RWPE2 (cell line): ENCODE measurements at regions not wholly inside any gene's neighbourhood (a gene's known extent, or its start where the extent isn't known, plus 50 kb on each side); places are given as distances from the start of the nearest gene placed in this dataset.

Experiments
- ATAC-seq: fragments of 200-7000 bp; cut with Tn5 transposase; 3 replicates; pipeline ENCODE4 v1.9.1; 2021; ENCODE audit warnings: low read depth
- DNase-seq: peaks from one replicate; pipeline ENCODE4 v3.0.0-alpha.2; 2020; ENCODE audit warnings: low spot score
- H3K27ac ChIP-seq: fragments of 450-650 bp; 2 replicates; pipeline ENCODE4 v1.5.1; 2017; ENCODE audit warnings: mild to moderate bottlenecking; ENCODE audit not compliant: poor library complexity, severe bottlenecking
- H3K27me3 ChIP-seq: fragments of 250-450 bp; sonication (Bioruptor Pico); 2 replicates; pipeline ENCODE4 v1.5.1; 2021; ENCODE audit warnings: mild to moderate bottlenecking, moderate library complexity; ENCODE audit not compliant: insufficient read depth, poor library complexity, severe bottlenecking
- H3K36me3 ChIP-seq: fragments of 250-450 bp; sonication (Bioruptor Pico); 2 replicates; pipeline ENCODE4 v1.5.1; 2020; ENCODE audit warnings: low read depth, mild to moderate bottlenecking, moderate library complexity
- H3K4me1 ChIP-seq: fragments of 250-450 bp; sonication (Bioruptor Pico); 2 replicates; pipeline ENCODE4 v1.5.1; 2021; ENCODE audit warnings: mild to moderate bottlenecking, moderate library complexity; ENCODE audit not compliant: insufficient read depth, poor library complexity, severe bottlenecking
- H3K4me3 ChIP-seq: fragments of 250-450 bp; sonication (Bioruptor Pico); 2 replicates; pipeline ENCODE4 v1.5.1; 2021; ENCODE audit warnings: mild to moderate bottlenecking, moderate library complexity; ENCODE audit not compliant: severe bottlenecking
- H3K9me3 ChIP-seq: fragments of 250-450 bp; sonication (Bioruptor Pico); 2 replicates; pipeline ENCODE4 v1.5.1; 2021; ENCODE audit warnings: mild to moderate bottlenecking, moderate library complexity; ENCODE audit not compliant: severe bottlenecking
- CTCF ChIP-seq: fragments of 450-650 bp; IDR thresholded peaks from one replicate; pipeline ENCODE4 v1.5.1; 2017; ENCODE audit warnings: mild to moderate bottlenecking, moderate library complexity; ENCODE audit not compliant: poor library complexity, severe bottlenecking

- peak; percentile 90 for TF ChIP-seq CTCF
- no peak overlapping the region for H3K27ac ChIP-seq
- H3K36me3 ChIP-seq = no peaks in the 10 kb centered on the region
- no peaks in the 10 kb centered on the region for H3K4me1 ChIP-seq
- peak; percentile 58 for DNase-seq
- ATAC-seq = peak; percentile 100
- H3K9me3 ChIP-seq = no peaks in the 10 kb centered on the region
- no peak overlapping the region for H3K4me3 ChIP-seq
- H3K27me3 ChIP-seq = no peaks in the 10 kb centered on the region
These were observed 346.3 kb downstream of the BMP2 start for GRCh38 chr20:7113577-7114466.

GRCh38 chr20:7123457-7123856, 356.0 kb downstream of the BMP2 start:
- no peaks in the 10 kb centered on the region for H3K4me1 ChIP-seq
- ATAC-seq (no peak), DNase-seq (no peak)
- no peak for TF ChIP-seq CTCF
- H3K4me3 ChIP-seq = no peak overlapping the region
- no peak overlapping the region for H3K27ac ChIP-seq
- H3K9me3 ChIP-seq = no peaks in the 10 kb centered on the region
- no peaks in the 10 kb centered on the region for H3K36me3 ChIP-seq
- no peaks in the 10 kb centered on the region for H3K27me3 ChIP-seq

GRCh38 chr20:7124120-7124519, 356.6 kb downstream of the BMP2 start:
- Histone ChIP-seq H3K27ac (no peak overlapping the region), H3K4me1 (no peaks in the 10 kb centered on the region), H3K9me3 (no peaks in the 10 kb centered on the region), H3K36me3 (no peaks in the 10 kb centered on the region), H3K4me3 (no peak overlapping the region), H3K27me3 (no peaks in the 10 kb centered on the region)
- ATAC-seq (no peak), DNase-seq (no peak)
- no peak for TF ChIP-seq CTCF

GRCh38 chr20:7136886-7137285, 369.4 kb downstream of the BMP2 start:
- ATAC-seq (no peak), DNase-seq (no peak)
- H3K4me1 ChIP-seq = no peaks in the 10 kb centered on the region
- no peaks in the 10 kb centered on the region for H3K36me3 ChIP-seq
- no peaks in the 10 kb centered on the region for H3K9me3 ChIP-seq
- TF ChIP-seq CTCF = no peak
- no peak overlapping the region for H3K27ac ChIP-seq
- H3K27me3 ChIP-seq = no peaks in the 10 kb centered on the region
- no peak overlapping the region for H3K4me3 ChIP-seq
